COLO829 (cell line): ENCODE measurements at regions not wholly inside any gene's neighbourhood (a gene's known extent, or its start where the extent isn't known, plus 50 kb on each side); places are given as distances from the start of the nearest gene placed in this dataset.

Source experiments
- DNase-seq: peaks from one replicate; pipeline ENCODE4 v3.0.0; 2012; ENCODE audit warnings: low spot score

DNA sequence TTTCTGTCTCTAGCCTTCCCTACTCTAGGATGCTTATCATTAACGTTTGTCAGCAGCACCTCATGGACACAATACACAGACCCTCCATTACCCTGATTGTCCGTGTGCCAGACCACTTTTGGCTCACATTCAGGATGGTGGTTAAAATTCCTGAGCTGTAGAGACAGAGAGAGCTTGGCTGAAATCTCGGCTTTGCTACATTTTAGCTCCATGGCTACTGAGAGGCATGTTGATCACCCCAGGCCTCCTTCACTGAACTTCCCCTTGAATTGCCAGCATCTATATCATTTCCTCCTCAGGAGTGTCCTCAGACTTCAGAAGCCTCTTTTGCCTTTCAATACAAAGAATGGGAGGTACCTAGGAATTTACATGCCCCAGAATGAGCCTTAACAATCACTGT is 104.7 kb upstream of the ISL1 start:
- no peak for DNase-seq

DNA sequence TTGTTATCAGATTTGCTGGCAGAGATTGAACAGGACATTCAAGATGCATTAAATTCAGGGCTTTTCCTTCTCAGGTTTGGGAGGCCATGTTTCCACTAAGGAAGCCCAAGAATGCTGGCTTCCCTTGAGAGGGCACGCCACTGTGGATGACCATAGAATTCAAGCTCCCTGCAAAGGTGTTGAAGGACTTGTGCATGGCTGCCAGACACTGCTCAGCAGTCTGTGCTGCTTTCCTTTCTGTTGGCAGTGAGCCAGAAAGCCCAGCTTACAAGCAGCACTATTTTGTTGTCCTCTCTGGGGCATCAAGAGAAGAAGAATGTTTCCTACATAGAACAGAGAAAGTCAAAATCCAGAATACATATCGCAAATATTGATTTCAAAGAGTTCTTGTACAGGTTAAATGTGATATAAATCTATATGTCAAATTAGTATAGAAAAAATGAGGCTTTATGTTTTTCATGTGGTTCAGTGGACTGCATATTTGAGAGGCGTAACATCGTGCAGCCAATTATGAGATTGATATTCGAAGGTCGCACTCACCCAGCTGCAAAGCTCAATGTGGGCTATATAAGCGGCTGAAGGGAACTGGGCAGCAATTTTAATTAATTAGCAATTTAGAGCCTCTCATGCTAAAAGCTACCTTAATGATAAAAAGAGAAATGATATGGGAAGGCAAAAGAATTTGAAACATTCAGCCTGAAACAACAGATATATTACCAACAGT is 103.1 kb upstream of the ISL1 start:
- no peak for DNase-seq

DNA sequence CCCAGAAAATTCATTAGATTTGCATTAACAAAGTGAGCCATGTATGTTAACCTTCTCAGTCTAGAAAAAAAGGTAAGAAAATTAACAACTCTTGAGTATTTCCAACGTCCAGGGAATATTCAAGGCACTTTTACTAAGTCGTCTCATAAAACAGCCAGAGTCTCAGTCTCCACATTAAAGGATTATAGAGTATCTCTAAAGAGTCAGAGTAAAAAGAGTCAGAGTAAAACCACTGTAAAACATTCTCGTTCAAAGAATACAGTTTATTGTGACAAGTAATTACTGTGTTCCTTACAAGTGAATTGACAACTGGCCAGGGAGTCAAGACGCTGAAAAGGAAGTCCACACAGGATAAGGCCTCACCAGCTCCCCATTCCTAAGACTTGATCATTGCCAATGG is 97.2 kb upstream of the ISL1 start:
- no peak for DNase-seq

DNA sequence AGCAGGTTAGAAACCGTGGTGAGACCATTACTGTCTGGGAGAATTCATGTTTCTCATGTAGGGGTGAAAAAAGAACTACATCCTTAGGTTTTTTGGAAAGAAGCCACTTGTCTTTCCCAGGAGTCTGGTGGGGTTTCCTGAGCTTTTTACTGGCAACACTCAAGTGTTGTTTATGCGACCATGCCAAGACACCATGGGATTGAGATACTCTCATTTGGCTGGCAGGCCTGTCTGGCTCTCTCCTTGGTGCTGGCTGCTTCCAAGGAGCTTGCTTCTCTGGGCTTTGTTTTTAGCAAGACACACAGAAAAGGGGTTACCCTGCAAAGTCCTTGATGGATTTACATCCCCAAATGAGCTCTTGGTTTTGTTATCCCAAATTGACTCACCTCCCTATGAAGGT is 80.9 kb upstream of the ISL1 start:
- DNase-seq: no peak

DNA sequence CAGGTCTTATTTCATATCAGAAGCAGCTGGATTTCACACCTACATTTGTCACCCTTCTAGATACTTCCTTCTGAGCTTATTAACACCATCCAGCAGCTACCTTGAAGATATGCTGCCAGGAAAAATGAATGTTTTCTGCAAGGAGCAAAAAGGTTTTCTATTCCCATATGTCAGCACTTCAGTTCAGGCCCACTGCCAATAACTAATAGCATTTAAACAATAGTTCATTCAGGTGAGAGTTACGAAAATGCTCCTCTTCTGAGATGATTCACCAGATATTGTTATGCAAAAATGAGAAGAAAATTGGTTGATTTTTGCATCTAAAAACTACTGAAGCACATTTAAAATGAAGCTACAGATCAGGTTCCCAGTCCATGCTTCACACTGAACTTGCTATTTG is 56.4 kb upstream of the ISL1 start:
- no peak for DNase-seq
